Endothelial cell of umbilical vein (primary cell): ENCODE measurements at regions not wholly inside any gene's neighbourhood (a gene's known extent, or its start where the extent isn't known, plus 50 kb on each side); places are given as distances from the start of the nearest gene placed in this dataset.

Source experiments
- BruUV-seq: library from RNA; stranded (reverse); fragments of 400-500 nt; replicated peaks from 2 replicates; lab custom pipeline; 2021; lab: Mats Ljungman, UMichigan
- CTCF ChIA-PET: fragments of 300-600, 350-600 bp; sonication (Branson Sonifier 250); formaldehyde crosslinking; loops from one replicate; lab custom pipeline; 2021; ENCODE audit warnings: antibody characterized with exemption, inconsistent platforms; lab: Charles Lee
- POLR2A ChIA-PET: fragments of 300-600, 350-600 bp; sonication (Branson Sonifier 250); formaldehyde crosslinking; loops from one replicate; lab custom pipeline; 2021; ENCODE audit warnings: antibody characterized with exemption, inconsistent platforms; lab: Charles Lee
- DNase-seq: peaks from one replicate; pipeline ENCODE4 v3.0.0-alpha.2; 2011; ENCODE audit warnings: low read depth, low spot score
- FAIRE-seq: peaks from 2 replicates; lab custom pipeline; 2011; peaks lifted over from hg19 to GRCh38; lab: Jason Lieb, UNC
- H2AFZ ChIP-seq: 2 replicates; pipeline ENCODE4 v1.6.0; 2012; ENCODE audit warnings: low read depth, low read length, control low read depth, inconsistent platforms
- H3K27ac ChIP-seq: 2 replicates; pipeline ENCODE4 v1.5.1; 2011; ENCODE audit warnings: low read depth, mild to moderate bottlenecking, control low read depth, low read length, moderate library complexity; ENCODE audit not compliant: insufficient read depth
- H3K27me3 ChIP-seq, 2 experiments: 2 replicates each; pipeline versions ENCODE4 v1.6.0 to v1.6.1; 2011; ENCODE audit warnings: low read length in 2 of 2, mixed read lengths in 1 of 2; ENCODE audit not compliant: control insufficient read depth in 2 of 2, insufficient read depth in 2 of 2
- H3K36me3 ChIP-seq, 2 experiments: 2 replicates in 1 of 2; 3 replicates in 1 of 2; pipeline ENCODE4 v1.5.1; 2011; ENCODE audit warnings: low read length in 2 of 2, mild to moderate bottlenecking in 1 of 2, moderate library complexity in 1 of 2; ENCODE audit not compliant: control insufficient read depth in 2 of 2, insufficient read depth in 2 of 2; ENCODE audit errors: extremely low read depth in 1 of 2
- H3K4me1 ChIP-seq: 3 replicates; pipeline ENCODE4 v1.5.1; 2011; ENCODE audit warnings: mild to moderate bottlenecking, low read length; ENCODE audit not compliant: control insufficient read depth, insufficient read depth; ENCODE audit errors: extremely low read depth
- H3K4me2 ChIP-seq: 2 replicates; pipeline ENCODE4 v1.6.1; 2011; ENCODE audit warnings: low read length, control low read depth, mixed read lengths; ENCODE audit not compliant: insufficient read depth
- H3K4me3 ChIP-seq, 3 experiments: fragments of 200-600 bp in 1 of 3; sonication (generic), shearing (Covaris generic) in 1 of 3; replicated peaks in 1 of 3; 2 replicates each; pipeline ENCODE4 v1.5.1; 2011 to 2016; ENCODE audit warnings: control low read depth in 3 of 3, low read length in 3 of 3, mild to moderate bottlenecking in 2 of 3, inconsistent platforms in 1 of 3, low read depth in 1 of 3, moderate library complexity in 1 of 3; ENCODE audit not compliant: insufficient read depth in 1 of 3
- H3K79me2 ChIP-seq: 2 replicates; pipeline ENCODE4 v1.6.0; 2012; ENCODE audit warnings: low read length, inconsistent platforms; ENCODE audit not compliant: control insufficient read depth, insufficient read depth
- H3K9ac ChIP-seq: replicated peaks from 2 replicates; pipeline ENCODE3; 2011; ENCODE audit warnings: low read length, control low read depth; ENCODE audit not compliant: insufficient read depth; ENCODE audit errors: extremely low read depth
- H3K9me1 ChIP-seq: replicated peaks from 3 replicates; pipeline ENCODE4 v1.6.0; 2011; ENCODE audit warnings: mild to moderate bottlenecking, low read length; ENCODE audit not compliant: control insufficient read depth, insufficient read depth; ENCODE audit errors: extremely low read depth
- H3K9me3 ChIP-seq: replicated peaks from 2 replicates; pipeline ENCODE4 v1.5.1; 2012; ENCODE audit warnings: low read length, inconsistent platforms; ENCODE audit not compliant: control insufficient read depth, insufficient read depth
- H4K20me1 ChIP-seq: replicated peaks from 2 replicates; pipeline ENCODE3; 2011; ENCODE audit warnings: mild to moderate bottlenecking, low read length; ENCODE audit not compliant: control insufficient read depth, insufficient read depth; ENCODE audit errors: extremely low read depth
- CTCF ChIP-seq, 2 donors: IDR thresholded peaks; 1 replicate in 1 of 2; 2 replicates in 1 of 2; pipeline ENCODE4 v1.5.1; 2011; ENCODE audit warnings: low read length in 2 of 2, mild to moderate bottlenecking in 2 of 2, moderate library complexity in 2 of 2, control low read depth in 1 of 2, inconsistent platforms in 1 of 2, low read depth in 1 of 2; ENCODE audit not compliant: insufficient read depth in 1 of 2; ENCODE audit errors: extremely low read depth in 1 of 2
- EZH2 ChIP-seq: IDR thresholded peaks from 2 replicates; pipeline ENCODE4 v1.6.1; 2012; ENCODE audit warnings: borderline replicate concordance, low read depth, mild to moderate bottlenecking, moderate library complexity, low read length, inconsistent platforms; ENCODE audit not compliant: severe bottlenecking
- FOS ChIP-seq: IDR thresholded peaks from 2 replicates; pipeline ENCODE4 v1.6.1; 2011; ENCODE audit warnings: mild to moderate bottlenecking, low read length, moderate library complexity, borderline replicate concordance; ENCODE audit not compliant: insufficient read depth
- GATA2 ChIP-seq: IDR thresholded peaks from 2 replicates; pipeline ENCODE4 v1.7.0; 2011; ENCODE audit warnings: low read depth, mild to moderate bottlenecking, moderate library complexity, mixed read lengths, low read length; ENCODE audit not compliant: insufficient read length, insufficient read depth
- JUN ChIP-seq: IDR thresholded peaks from 2 replicates; pipeline ENCODE4 v1.6.1; 2011; ENCODE audit warnings: borderline replicate concordance, low read depth; ENCODE audit not compliant: insufficient read length, insufficient read depth
- MAX ChIP-seq: IDR thresholded peaks from 2 replicates; pipeline ENCODE4 v1.6.1; 2011; ENCODE audit not compliant: insufficient read depth, insufficient read length
- MYC ChIP-seq: IDR thresholded peaks from one replicate; pipeline ENCODE4 v1.6.1; 2011; ENCODE audit warnings: mild to moderate bottlenecking, low read depth, low read length
- POLR2A ChIP-seq: IDR thresholded peaks from 2 replicates; pipeline ENCODE4 v1.6.1; 2012; ENCODE audit warnings: low read depth, mild to moderate bottlenecking, control low read depth, low read length
- POLR2AphosphoS5 ChIP-seq: IDR thresholded peaks from 2 replicates; pipeline ENCODE4 v1.6.1; 2012; ENCODE audit warnings: low read depth, mild to moderate bottlenecking, control low read depth, low read length, moderate library complexity; ENCODE audit not compliant: insufficient read depth
- dilution Hi-C: fragments of 300-500 bp; cut with MboI; formaldehyde crosslinking; loops from one replicate; pipeline ENCODE4 v1.15.0; 2019; ENCODE audit warnings: low sequenced_read_pairs; ENCODE audit not compliant: extremely low pct_ligation_motif_present
- intact Hi-C: fragments of 100-400 bp; cut with micrococcal nuclease; formaldehyde crosslinking; loops from one replicate; pipeline ENCODE4 v1.10.0; 2022

- FAIRE-seq (no peak), DNase-seq (no peak)
- Histone ChIP-seq H3K9me3 (no peaks in the 10 kb centered on the region), H3K79me2 (no peaks in the 10 kb centered on the region), H2AFZ (no peak overlapping the region), H3K4me2 (no peak overlapping the region), H3K4me1 (no peaks in the 10 kb centered on the region), H3K4me3 (no peak overlapping the region), H4K20me1 (no peaks in the 10 kb centered on the region), H3K27ac (no peak overlapping the region), H3K27me3 (no peaks in the 10 kb centered on the region), H3K9ac (no peak overlapping the region), H3K9me1 (no peaks in the 10 kb centered on the region), H3K36me3 (no peaks in the 10 kb centered on the region)
- intact Hi-C loops, result no loop called here
- no peak for TF ChIP-seq MAX
- no peak for TF ChIP-seq MYC
- no peak for TF ChIP-seq FOS
- TF ChIP-seq POLR2AphosphoS5, result no peak
- TF ChIP-seq EZH2, result no peak
- TF ChIP-seq CTCF (IDR thresholded peaks at IDR 0.05; ENCODE audit: extremely low read depth in 1 of 2, insufficient read depth in 1 of 2, low read depth in 1 of 2, low read length in 2 of 2), result no peak
- no peak for TF ChIP-seq GATA2
- TF ChIP-seq JUN, result no peak
- no peak for TF ChIP-seq POLR2A
- CTCF ChIA-PET, result no interaction called here
- no TSS peak for BruUV-seq
- POLR2A ChIA-PET, result no interaction called here
- dilution Hi-C loops, result no loop called here
These were observed 182.9 kb downstream of the PTPN20 start for GRCh38 chr10:47094126-47094525.
